ENCODE measurements at regions not wholly inside any gene's neighbourhood (a gene's known extent, or its start where the extent isn't known, plus 50 kb on each side); places are given as distances from the start of the nearest gene placed in this dataset.
"Not testable (repeated sequence)": the region's sequence is repeated elsewhere in the genome, so short reads cannot be mapped to it uniquely, and the experiment has no call there.

- ATAC-seq (replicated peaks in 1 of 2) (no peak), DNase-seq (no peak)
- H3K9me3 Mint-ChIP-seq: no peaks in the 10 kb centered on the region
- H3K4me1 Mint-ChIP-seq (ENCODE audit: low read depth): no peaks in the 10 kb centered on the region
- peaks cover under 1% of the 10 kb centered on the region for H3K27me3 Mint-ChIP-seq (ENCODE audit: low read depth)
- no peak overlapping the region for H3K27ac Mint-ChIP-seq
- no peaks in the 10 kb centered on the region for H3K36me3 Mint-ChIP-seq (ENCODE audit: insufficient read depth in 2 of 2)
- H3K4me3 Mint-ChIP-seq: no peak overlapping the region
Observed at GRCh38 chr5:36792560-36793180, 83.9 kb upstream of the NIPBL start.

GRCh38 chr5:36795366-36795765, 81.2 kb upstream of the NIPBL start:
- Mint-ChIP-seq H3K27ac (no peak overlapping the region), H3K36me3 (ENCODE audit: insufficient read depth in 2 of 2) (no peaks in the 10 kb centered on the region), H3K9me3 (no peaks in the 10 kb centered on the region), H3K4me1 (ENCODE audit: low read depth) (no peaks in the 10 kb centered on the region), H3K4me3 (no peak overlapping the region), H3K27me3 (ENCODE audit: low read depth) (peaks cover 5% of the 10 kb centered on the region)
- no peak for ATAC-seq (replicated peaks in 1 of 2)
- DNase-seq: no peak

GRCh38 chr5:36796155-36796554, 80.4 kb upstream of the NIPBL start:
- Mint-ChIP-seq H3K36me3 (ENCODE audit: insufficient read depth in 2 of 2) (no peaks in the 10 kb centered on the region), H3K4me3 (no peak overlapping the region), H3K4me1 (ENCODE audit: low read depth) (no peaks in the 10 kb centered on the region), H3K9me3 (no peaks in the 10 kb centered on the region), H3K27me3 (ENCODE audit: low read depth) (peaks cover 5% of the 10 kb centered on the region), H3K27ac (no peak overlapping the region)
- ATAC-seq (replicated peaks in 1 of 2) (no peak), DNase-seq (no peak)

- H3K9me3 Mint-ChIP-seq: no peaks in the 10 kb centered on the region
- no peak for ATAC-seq (replicated peaks in 1 of 2)
- H3K27ac Mint-ChIP-seq: no peak overlapping the region
- no peak overlapping the region for H3K4me3 Mint-ChIP-seq
- peaks cover 5% of the 10 kb centered on the region for H3K27me3 Mint-ChIP-seq (ENCODE audit: low read depth)
- no peak for DNase-seq
- no peaks in the 10 kb centered on the region for H3K4me1 Mint-ChIP-seq (ENCODE audit: low read depth)
- H3K36me3 Mint-ChIP-seq (ENCODE audit: insufficient read depth in 2 of 2): no peaks in the 10 kb centered on the region
Observed at GRCh38 chr5:36801523-36801922, 75.0 kb upstream of the NIPBL start.

GRCh38 chr5:36802187-36802586, 74.4 kb upstream of the NIPBL start:
- Mint-ChIP-seq H3K36me3 (ENCODE audit: insufficient read depth in 2 of 2) (no peaks in the 10 kb centered on the region), H3K27ac (no peak overlapping the region), H3K27me3 (ENCODE audit: low read depth) (peaks cover 5% of the 10 kb centered on the region), H3K4me1 (ENCODE audit: low read depth) (no peaks in the 10 kb centered on the region), H3K9me3 (no peaks in the 10 kb centered on the region), H3K4me3 (no peak overlapping the region)
- DNase-seq: no peak
- no peak for ATAC-seq (replicated peaks in 1 of 2)

GRCh38 chr5:36813249-36813648, 63.3 kb upstream of the NIPBL start:
- not testable (repeated sequence) for H3K4me1 Mint-ChIP-seq (ENCODE audit: low read depth); H3K36me3 Mint-ChIP-seq (ENCODE audit: insufficient read depth in 2 of 2); H3K27ac Mint-ChIP-seq; H3K9me3 Mint-ChIP-seq; H3K27me3 Mint-ChIP-seq (ENCODE audit: low read depth); DNase-seq; H3K4me3 Mint-ChIP-seq; ATAC-seq (replicated peaks in 1 of 2)

GRCh38 chr5:36815871-36816270, 60.7 kb upstream of the NIPBL start:
- no peak for ATAC-seq (replicated peaks in 1 of 2)
- no peak overlapping the region for H3K27ac Mint-ChIP-seq
- no peaks in the 10 kb centered on the region for H3K4me1 Mint-ChIP-seq (ENCODE audit: low read depth)
- no peak for DNase-seq
- no peaks in the 10 kb centered on the region for H3K9me3 Mint-ChIP-seq
- H3K36me3 Mint-ChIP-seq (ENCODE audit: insufficient read depth in 2 of 2): no peaks in the 10 kb centered on the region
- peaks cover 5% of the 10 kb centered on the region for H3K27me3 Mint-ChIP-seq (ENCODE audit: low read depth)
- H3K4me3 Mint-ChIP-seq: no peak overlapping the region

- Mint-ChIP-seq H3K4me1 (ENCODE audit: low read depth) (no peaks in the 10 kb centered on the region), H3K27me3 (ENCODE audit: low read depth) (peaks cover 27% of the 10 kb centered on the region)
- no peak for ATAC-seq (replicated peaks in 1 of 2)
Observed at GRCh38 chr5:36820900-36821299, 55.7 kb upstream of the NIPBL start.

GRCh38 chr5:36826694-36827093, 49.9 kb upstream of the NIPBL start:
- no peak overlapping the region for H3K27ac Mint-ChIP-seq
- H3K9me3 Mint-ChIP-seq: peaks cover 2% of the 10 kb centered on the region in 2 donors
- H3K4me3 Mint-ChIP-seq: no peak overlapping the region
- ATAC-seq (replicated peaks in 1 of 2) (no peak), DNase-seq (no peak)
- peaks cover 0 to 1% of the 10 kb centered on the region in 2 donors for H3K36me3 Mint-ChIP-seq (ENCODE audit: insufficient read depth in 2 of 2)
- H3K27me3 Mint-ChIP-seq (ENCODE audit: low read depth): peaks cover 34% of the 10 kb centered on the region
- no peaks in the 10 kb centered on the region for H3K4me1 Mint-ChIP-seq (ENCODE audit: low read depth)

More at GRCh38 chr5:36820900-36821299, 55.7 kb upstream of the NIPBL start:
- Mint-ChIP-seq H3K4me3 (no peak overlapping the region), H3K27ac (no peak overlapping the region), H3K36me3 (ENCODE audit: insufficient read depth in 2 of 2) (peaks cover 0 to 1% of the 10 kb centered on the region in 2 donors), H3K9me3 (peaks cover 0 to 2% of the 10 kb centered on the region in 2 donors)
- no peak for DNase-seq

Measured in activated T-cell treated with anti-CD3 and anti-CD28 coated beads, Interleukin-2, amount 50 U/mL, for 72 hours (primary cell).